ENCODE measurements at regions not wholly inside any gene's neighbourhood (a gene's known extent, or its start where the extent isn't known, plus 50 kb on each side); places are given as distances from the start of the nearest gene placed in this dataset.

GRCh38 chr3:17817545-17817944 lies 75.1 kb upstream of the TBC1D5 start:
- Histone ChIP-seq H3K27ac (ENCODE audit: low read depth) (no peak overlapping the region), H3K4me2 (no peak overlapping the region), H3F3A (replicated peaks; ENCODE audit: low read depth) (no peaks in the 10 kb centered on the region), H3K36me3 (ENCODE audit: insufficient read depth) (no peaks in the 10 kb centered on the region; the same call in 1 of the 2 replicates), H3K4me3 (no peak overlapping the region), H3K27me3 (ENCODE audit: insufficient read depth) (no peaks in the 10 kb centered on the region), H2AFZ (no peak overlapping the region), H3K4me1 (ENCODE audit: insufficient read depth) (no peaks in the 10 kb centered on the region), H3K79me2 (replicated peaks; ENCODE audit: insufficient read depth) (no peaks in the 10 kb centered on the region), H4K20me1 (replicated peaks; ENCODE audit: insufficient read depth) (no peaks in the 10 kb centered on the region), H3K9me2 (ENCODE audit: insufficient read depth) (peaks cover 18% of the 10 kb centered on the region)
- no peaks in the 10 kb centered on the region for H3K4me1 Mint-ChIP-seq
- no peak overlapping the region for H3K27ac Mint-ChIP-seq
- no peaks in the 10 kb centered on the region for H3K27me3 Mint-ChIP-seq (ENCODE audit: insufficient read depth, low read depth, poor library complexity)
- no peaks in the 10 kb centered on the region for H3K36me3 Mint-ChIP-seq (ENCODE audit: low read depth)
- no peak for DNase-seq (ENCODE audit: low spot score)
- no peak for ATAC-seq
- no peak overlapping the region for H3K4me3 Mint-ChIP-seq
- peaks cover 15% of the 10 kb centered on the region for H3K9me3 Mint-ChIP-seq
- no peak for TF ChIP-seq STAT1 (IDR thresholded peaks at IDR 0.05; ENCODE audit: unreplicated experiment)
- no peak for TF ChIP-seq EZH2 (IDR thresholded peaks at IDR 0.05; ENCODE audit: low read depth, unreplicated experiment)
- TF ChIP-seq REST (IDR thresholded peaks at IDR 0.05; ENCODE audit: unreplicated experiment): no peak
- no peak for TF ChIP-seq ZNF114 (CRISPR knock-in tag; IDR thresholded peaks at IDR 0.05)
- no peak for TF ChIP-seq ETS1 (IDR thresholded peaks at IDR 0.05)
- no peak for TF ChIP-seq CTCF (conservative IDR thresholded peaks at IDR 0.05; ENCODE audit: low read depth in 2 of 2)
- no peak for TF ChIP-seq EZH2phosphoT487 (IDR thresholded peaks at IDR 0.05; ENCODE audit: unreplicated experiment)
- TF ChIP-seq POLR2AphosphoS5 (IDR thresholded peaks at IDR 0.05; ENCODE audit: low read depth): no peak
- TF ChIP-seq NANOG (IDR thresholded peaks at IDR 0.05; ENCODE audit: borderline replicate concordance): no peak
- no peak for TF ChIP-seq ZNF331 (CRISPR knock-in tag; IDR thresholded peaks at IDR 0.05; ENCODE audit: low read depth)
- no peak for TF ChIP-seq ZNF462 (CRISPR knock-in tag; IDR thresholded peaks at IDR 0.05)
- TF ChIP-seq CREB1 (CRISPR knock-in tag; IDR thresholded peaks at IDR 0.05; ENCODE audit: low read depth): no peak
- no peak for TF ChIP-seq JUNB (IDR thresholded peaks at IDR 0.05; ENCODE audit: unreplicated experiment)
